ENCODE measurements at regions not wholly inside any gene's neighbourhood (a gene's known extent, or its start where the extent isn't known, plus 50 kb on each side); places are given as distances from the start of the nearest gene placed in this dataset.

- no peaks in the 10 kb centered on the region for H3K79me2 ChIP-seq (ENCODE audit: control insufficient read depth, insufficient read depth, low read length)
- dilution Hi-C loops (cut with MboI; ENCODE audit: extremely low pct_ligation_motif_present, low sequenced_read_pairs): no loop called here
- CTCF ChIA-PET: interaction anchor here (0.6 kb wide), 1 partner anchor 30 kb away, joined by 3 read pairs; no protein-coding TSS in a partner anchor
- intact Hi-C loops (cut with micrococcal nuclease): no loop called here
- FAIRE-seq (no peak), DNase-seq (ENCODE audit: low read depth, low spot score) (no peak)
- TF ChIP-seq JUN (IDR thresholded peaks at IDR 0.05; ENCODE audit: borderline replicate concordance, insufficient read depth, insufficient read length, low read depth): no peak
- TF ChIP-seq MAX (IDR thresholded peaks at IDR 0.05; ENCODE audit: insufficient read depth, insufficient read length): no peak
- TF ChIP-seq MYC (IDR thresholded peaks at IDR 0.05; ENCODE audit: low read depth, low read length): no peak
- TF ChIP-seq POLR2AphosphoS5 (IDR thresholded peaks at IDR 0.05; ENCODE audit: insufficient read depth, low read depth, low read length): no peak
- TF ChIP-seq FOS (IDR thresholded peaks at IDR 0.05; ENCODE audit: borderline replicate concordance, insufficient read depth, low read length): no peak
- no peak for TF ChIP-seq GATA2 (IDR thresholded peaks at IDR 0.05; ENCODE audit: insufficient read depth, insufficient read length, low read depth, low read length)
- TF ChIP-seq EZH2 (IDR thresholded peaks at IDR 0.05; ENCODE audit: borderline replicate concordance, low read depth, low read length, severe bottlenecking): no peak
- TF ChIP-seq CTCF (IDR thresholded peaks at IDR 0.05; ENCODE audit: extremely low read depth in 1 of 2, insufficient read depth in 1 of 2, low read depth in 1 of 2, low read length in 2 of 2): no peak
- no peak for TF ChIP-seq POLR2A (IDR thresholded peaks at IDR 0.05; ENCODE audit: low read depth, low read length)
- H3K9me1 ChIP-seq (replicated peaks; ENCODE audit: control insufficient read depth, extremely low read depth, insufficient read depth, low read length): no peaks in the 10 kb centered on the region
- POLR2A ChIA-PET: no interaction called here
- H3K4me3 ChIP-seq (replicated peaks in 1 of 3; ENCODE audit: insufficient read depth in 1 of 3, low read depth in 1 of 3, low read length in 3 of 3): no peak overlapping the region
- H4K20me1 ChIP-seq (replicated peaks; ENCODE audit: control insufficient read depth, extremely low read depth, insufficient read depth, low read length): no peaks in the 10 kb centered on the region
- no peaks in the 10 kb centered on the region for H3K36me3 ChIP-seq (ENCODE audit: control insufficient read depth in 2 of 2, extremely low read depth in 1 of 2, insufficient read depth in 2 of 2, low read length in 2 of 2)
- H3K9me3 ChIP-seq (replicated peaks; ENCODE audit: control insufficient read depth, insufficient read depth, low read length): no peaks in the 10 kb centered on the region
- no peak overlapping the region for H3K27ac ChIP-seq (ENCODE audit: insufficient read depth, low read depth, low read length)
- H3K4me1 ChIP-seq (ENCODE audit: control insufficient read depth, extremely low read depth, insufficient read depth, low read length): no peaks in the 10 kb centered on the region
- no peak overlapping the region for H3K9ac ChIP-seq (replicated peaks; ENCODE audit: extremely low read depth, insufficient read depth, low read length)
- BruUV-seq (replicated peaks): no TSS peak
- H3K4me2 ChIP-seq (ENCODE audit: insufficient read depth, low read length): no peak overlapping the region
- H3K27me3 ChIP-seq (ENCODE audit: control insufficient read depth in 2 of 2, insufficient read depth in 2 of 2, low read length in 2 of 2): no peaks in the 10 kb centered on the region
- no peak overlapping the region for H2AFZ ChIP-seq (ENCODE audit: low read depth, low read length)
Observed at GRCh38 chr5:116853992-116854391, 279.4 kb upstream of the SEMA6A start.
